NCI-H345 treated with DMSO at 0.1 percent for 48 hours (cell line): ENCODE measurements at regions not wholly inside any gene's neighbourhood (a gene's known extent, or its start where the extent isn't known, plus 50 kb on each side); places are given as distances from the start of the nearest gene placed in this dataset.
"Not testable (repeated sequence)": the region's sequence is repeated elsewhere in the genome, so short reads cannot be mapped to it uniquely, and the experiment has no call there.

Experiments
- DNase-seq: peaks from one replicate; lab custom pipeline; 2025; ENCODE audit not compliant: unreplicated experiment; lab: John Stamatoyannopoulos, UW

DNA sequence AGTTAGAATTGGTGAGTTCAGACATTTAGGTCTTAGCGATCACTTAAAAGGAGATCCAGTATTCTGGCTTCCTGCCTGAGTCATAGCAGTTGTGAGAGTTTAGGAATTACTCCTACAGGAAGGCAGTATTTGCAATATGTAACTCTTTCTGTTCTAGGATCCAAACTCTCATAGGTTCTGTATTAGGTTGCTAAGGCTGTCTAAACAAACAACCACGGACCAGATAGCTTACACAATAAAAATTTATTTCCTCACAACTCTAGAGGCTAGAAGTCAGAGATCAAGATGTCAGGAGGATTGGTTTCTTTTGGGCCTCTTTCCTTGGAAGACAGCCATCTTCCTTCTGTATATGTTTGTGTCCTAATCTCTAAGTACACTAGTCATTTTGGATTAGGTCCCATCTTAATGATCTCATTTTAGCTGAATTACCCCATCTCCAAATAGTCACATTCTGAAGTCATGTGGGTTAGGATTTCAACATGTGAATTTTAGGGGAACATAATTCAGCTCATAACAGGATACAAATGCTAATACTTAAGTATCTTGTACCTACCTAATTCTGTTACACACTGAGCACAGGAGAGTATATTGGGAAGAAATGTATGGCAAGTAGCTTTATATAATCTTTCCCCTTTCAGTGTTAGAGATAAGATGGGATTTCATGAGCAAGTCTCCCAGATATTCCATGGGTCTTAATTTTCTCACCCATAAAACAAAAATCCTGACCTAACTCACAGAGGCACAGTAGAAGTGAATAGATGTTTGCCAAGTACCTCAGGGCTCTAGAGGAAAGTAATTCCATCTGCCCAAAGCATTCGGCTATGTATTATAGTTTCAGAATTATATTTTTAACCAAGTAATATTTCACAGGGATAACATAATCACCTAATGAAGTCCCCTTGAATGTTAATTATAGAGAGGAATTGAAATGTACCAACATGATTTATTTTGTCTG, 144.4 kb downstream of the PTBP2 start:
- no peak for DNase-seq

DNA sequence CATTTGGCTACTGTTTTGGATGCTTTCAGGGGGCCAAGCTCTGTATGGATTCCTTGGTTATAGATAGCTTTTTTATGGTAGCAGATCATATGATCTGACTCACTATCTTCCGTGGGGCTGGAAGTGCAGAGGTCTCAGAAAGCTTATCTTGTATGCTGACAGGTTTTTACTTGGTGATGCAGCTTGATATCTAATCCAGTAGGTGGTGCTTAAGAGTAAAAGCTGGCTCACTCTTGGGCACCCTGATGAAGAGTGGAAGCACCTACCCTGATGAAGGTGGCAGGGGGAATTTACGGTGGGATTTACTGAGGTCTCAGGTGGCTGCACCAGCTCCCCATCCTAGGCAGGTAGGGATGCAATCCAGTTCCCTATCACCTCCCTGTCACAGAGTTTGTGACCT, 151.2 kb downstream of the PTBP2 start:
- DNase-seq, result no peak

DNA sequence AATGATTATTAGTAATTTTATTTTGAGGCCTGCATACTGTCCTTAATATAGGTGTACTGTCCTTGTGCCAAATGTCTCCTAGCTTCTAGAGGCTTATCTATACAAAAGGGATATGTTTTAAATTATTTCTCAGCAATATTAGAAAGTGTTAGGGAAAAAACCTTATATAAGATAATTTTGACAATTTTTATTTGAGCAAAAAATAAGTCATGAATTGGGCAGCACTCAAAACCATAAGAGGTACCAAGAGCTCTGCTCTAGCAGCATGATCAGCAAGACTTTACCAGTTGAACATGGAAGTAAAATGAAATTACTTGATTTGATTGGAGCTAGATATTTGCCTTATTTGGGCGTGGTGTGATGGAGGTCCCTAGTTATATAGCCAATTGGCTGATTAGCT, 157.1 kb downstream of the PTBP2 start:
- DNase-seq, result no peak

DNA sequence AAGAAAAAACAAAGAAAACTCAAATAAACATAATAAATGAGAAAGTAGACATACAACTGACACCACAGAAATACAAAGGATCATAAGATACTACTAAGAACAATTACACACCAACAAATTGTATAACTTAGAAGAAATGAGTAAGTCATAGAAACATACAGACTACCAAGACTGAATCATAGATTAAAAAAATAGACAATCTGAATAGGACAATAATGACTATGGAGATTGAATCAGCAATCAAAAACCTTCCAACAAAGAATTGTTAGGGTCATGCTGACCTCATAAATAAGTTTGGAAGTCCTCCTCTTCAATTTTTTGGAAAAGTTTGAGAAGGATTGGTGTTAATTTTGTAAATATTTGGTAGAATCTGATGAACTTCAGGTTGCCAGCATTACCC, 159.0 kb downstream of the PTBP2 start:
- DNase-seq, result no peak

DNA sequence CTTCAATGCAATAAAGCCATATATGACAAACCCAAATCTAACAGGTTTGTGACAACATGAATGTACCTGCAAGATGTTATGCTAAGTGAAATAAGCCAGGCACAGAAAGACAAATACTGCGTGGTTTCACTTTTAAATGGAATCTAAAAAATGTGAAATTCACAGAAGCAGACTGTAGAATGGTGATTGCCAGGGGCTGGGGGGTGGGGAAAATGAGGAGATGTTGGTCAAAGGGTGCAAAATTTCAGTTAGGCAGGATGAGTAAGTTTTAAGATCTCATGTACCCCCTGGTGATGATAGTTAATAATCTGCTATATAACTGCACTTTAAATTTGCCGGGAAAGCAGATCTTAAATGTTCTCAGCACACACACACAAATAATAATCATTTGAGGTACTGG, 160.5 kb downstream of the PTBP2 start:
- no peak for DNase-seq

DNA sequence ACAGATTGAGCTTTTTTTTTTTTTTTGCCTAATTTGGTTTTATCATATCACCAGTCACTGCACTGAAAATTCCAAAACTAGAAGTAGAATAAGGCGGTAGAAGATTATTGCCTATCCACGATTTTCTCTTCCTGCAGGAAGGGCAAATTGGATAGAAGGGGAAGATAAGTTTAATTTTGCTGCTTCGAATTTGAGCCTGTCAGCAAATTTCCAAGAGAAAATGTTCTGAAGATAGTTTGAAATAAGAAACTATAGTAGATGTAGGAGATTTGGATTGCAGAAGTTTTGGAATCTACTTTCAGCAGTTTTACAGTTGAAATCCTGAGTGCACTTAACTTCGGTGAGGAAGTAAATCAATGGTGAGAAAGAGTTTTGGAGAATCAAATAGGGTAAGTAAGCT, 164.9 kb downstream of the PTBP2 start:
- no peak for DNase-seq

DNA sequence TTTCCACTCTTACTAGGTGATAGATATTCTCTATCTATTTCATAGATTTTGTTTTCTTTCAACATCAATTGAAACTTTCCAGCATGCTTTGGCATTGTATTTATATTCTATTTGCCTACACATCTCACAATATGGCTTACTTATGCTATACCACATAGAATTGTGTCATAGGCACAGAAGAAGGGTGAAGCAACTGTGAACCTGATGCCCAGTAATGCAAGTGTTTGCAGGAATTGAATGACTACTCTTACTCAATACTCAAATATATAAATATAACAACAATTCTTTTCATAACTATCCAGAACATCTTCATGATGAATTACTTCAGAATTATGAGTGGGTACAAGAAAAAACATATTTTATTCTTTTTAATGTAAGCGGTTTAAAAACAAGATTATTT, 165.9 kb downstream of the PTBP2 start:
- DNase-seq, result no peak

DNA sequence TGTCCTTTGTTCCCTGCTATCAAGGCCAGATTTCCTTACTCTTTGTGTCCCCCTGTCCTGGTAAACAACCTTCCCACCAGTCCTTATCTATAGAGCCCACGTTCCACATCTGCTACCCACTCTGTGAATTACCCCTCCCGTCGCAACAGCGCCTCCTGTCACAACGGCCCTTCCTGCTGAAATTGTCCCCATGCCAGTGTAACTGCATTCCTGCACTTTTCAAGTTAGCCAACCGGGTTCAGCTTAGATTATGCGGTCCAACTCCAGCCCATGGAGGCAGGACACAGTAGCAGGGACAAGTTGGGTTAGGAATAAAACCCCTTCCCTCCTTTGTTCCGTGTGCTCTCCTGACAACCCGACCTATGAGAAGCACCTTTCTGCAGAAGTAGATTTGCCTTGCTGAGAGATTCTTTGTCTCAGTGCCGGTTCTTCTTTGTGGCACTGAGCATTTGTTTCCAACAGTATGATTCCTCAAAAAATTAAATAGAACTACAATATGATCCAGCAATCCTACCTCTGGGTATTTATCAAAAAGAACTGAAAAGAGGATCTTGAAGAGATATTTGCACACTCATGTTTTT, 180.3 kb downstream of the PTBP2 start:
- no peak for DNase-seq

DNA sequence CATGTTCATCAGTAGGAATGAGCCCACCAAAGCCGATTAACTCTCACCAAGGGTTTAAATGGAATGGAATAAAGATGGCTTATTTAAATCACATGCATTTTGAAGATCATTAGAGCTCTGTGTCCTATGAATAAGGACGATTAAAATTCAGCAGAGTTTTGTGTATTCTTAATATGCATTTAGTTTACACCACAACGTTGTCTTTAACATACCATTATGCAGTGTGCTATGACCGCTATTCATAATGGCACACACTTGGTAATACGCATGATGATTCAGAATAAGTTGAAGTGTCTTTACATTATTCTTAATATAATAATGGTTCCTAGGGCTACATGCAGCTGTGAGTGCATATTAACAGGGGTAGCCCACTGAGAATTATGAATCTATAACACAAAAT, 190.7 kb downstream of the PTBP2 start:
- DNase-seq, result no peak

DNA sequence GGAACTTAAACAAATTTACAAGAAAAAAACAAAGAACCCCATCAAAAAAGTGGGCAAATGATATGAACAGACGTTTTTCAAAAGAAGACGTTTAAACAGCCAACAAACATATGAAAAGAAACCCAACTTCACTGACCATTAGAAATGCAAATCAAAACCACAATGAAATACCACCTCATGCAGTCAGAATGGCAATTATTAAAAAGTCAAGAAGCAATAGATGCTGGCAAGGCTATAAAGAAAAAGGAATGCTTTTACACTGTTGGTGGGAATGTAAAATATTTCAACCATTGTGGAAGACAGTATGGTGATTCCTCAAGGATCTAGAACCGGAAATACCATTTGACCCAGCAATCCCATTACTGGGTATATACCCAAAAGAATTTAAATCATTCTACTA, 194.1 kb downstream of the PTBP2 start:
- DNase-seq, result not testable (repeated sequence)

DNA sequence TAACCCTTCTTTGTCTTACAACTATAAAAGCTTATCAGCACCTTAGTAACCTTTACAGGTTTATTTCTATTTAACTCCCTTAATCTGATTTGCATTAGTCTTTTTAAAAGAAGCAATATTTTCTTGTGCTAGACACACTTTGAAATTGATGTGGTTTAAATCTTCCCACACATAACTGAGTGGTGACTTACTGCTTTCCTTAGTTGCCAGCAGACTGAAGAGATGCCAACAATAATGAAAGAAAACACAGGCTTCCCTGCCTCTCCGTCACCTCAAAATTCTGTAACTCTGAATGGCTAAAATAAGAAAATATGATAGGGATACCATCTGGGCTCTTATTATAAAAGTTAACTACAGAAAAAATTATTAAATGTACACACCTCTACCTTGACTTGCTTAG, 196.8 kb downstream of the PTBP2 start:
- DNase-seq, result no peak

DNA sequence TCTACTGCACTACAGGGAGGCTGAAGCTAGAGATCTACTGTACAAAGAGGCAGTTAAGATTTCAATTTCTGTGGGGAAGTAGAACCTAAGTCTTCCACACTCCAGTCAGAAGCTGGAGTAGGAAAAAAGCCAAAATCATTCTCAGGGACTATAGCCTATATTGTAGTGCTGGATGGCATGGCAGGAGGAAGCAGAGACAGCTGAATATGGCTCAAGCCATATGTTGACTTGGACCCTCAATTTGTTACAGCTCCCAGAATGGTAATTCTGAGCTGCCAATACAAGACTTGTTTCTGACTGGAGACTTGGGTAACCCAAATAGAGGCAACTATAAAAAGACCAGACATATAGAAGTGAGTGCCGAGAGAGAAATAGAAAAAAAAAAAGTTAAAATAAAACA, 200.6 kb downstream of the PTBP2 start:
- DNase-seq, result no peak

DNA sequence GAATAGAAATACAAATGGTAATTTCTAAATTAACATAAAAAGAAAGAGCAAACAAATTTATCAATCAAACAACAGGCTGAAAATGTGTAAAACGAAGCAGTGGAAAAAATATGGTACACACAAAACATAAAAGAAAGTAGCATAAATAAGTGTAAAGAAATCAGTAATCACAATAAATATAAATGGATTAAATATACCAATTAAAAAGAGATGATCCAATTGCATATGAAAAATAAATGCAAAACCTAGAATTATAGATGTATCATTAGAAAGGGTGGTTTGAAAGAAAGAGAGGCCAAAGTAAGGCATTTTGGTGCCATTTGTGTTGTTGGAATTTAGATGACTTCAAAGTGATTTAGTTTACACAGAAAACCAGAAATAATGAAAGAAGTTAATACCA, 202.2 kb downstream of the PTBP2 start:
- DNase-seq, result no peak

DNA sequence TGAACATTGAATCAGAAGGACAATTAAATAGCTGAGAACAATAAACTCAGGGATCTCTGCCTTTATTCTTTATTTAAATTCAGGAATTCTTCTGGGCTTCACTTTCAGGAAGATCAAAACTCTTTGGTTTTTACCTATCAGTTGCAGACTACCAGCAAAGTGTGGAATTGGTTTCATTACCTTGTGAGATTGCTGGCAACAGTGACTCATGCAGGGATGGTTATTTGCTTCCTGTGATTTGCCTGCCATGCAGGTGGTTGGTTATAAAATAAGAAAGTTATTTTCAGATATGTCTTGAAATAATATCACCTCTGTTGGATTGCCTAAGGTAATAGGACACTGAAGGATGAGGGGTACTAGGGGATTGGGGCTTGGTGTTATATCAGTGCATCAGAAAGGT, 204.6 kb downstream of the PTBP2 start:
- no peak for DNase-seq

DNA sequence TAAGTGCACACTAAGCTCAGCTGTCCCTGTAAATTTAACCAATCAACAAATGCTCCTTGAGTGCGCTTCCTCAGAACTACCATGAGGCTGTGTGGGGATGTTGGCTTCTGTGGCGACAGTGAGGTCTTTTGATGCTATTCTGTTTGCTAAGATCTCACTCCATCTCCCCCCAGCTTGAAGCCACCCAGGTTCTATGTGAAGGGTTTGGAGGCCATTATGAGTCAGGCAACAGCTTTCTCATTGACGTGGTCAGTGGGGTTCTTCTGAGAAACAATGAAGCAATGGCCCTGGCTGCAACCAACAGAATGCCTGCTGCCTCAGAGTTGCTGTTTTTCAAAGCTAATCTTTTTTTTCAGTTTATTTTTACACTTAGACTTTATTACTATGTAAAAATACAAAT, 205.5 kb downstream of the PTBP2 start:
- DNase-seq, result no peak

DNA sequence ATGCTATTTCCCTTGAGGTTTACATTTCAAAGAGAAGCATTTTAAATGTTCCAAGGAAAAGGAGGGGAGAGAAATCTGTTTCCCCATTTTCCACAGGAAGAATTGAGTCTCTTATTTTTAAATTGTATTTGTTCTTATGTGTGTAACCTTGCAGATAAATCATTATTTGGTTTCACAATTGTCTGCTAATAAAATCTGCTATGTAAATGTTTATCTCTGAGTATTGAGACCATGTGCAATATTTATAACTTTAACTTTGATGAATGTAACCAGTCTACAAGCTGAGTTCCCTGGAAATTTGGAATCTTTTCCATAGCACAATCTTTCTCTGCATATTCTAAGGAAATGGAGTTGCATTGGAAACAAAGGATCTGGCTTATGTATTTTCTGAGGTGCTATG, 209.6 kb downstream of the PTBP2 start:
- no peak for DNase-seq

DNA sequence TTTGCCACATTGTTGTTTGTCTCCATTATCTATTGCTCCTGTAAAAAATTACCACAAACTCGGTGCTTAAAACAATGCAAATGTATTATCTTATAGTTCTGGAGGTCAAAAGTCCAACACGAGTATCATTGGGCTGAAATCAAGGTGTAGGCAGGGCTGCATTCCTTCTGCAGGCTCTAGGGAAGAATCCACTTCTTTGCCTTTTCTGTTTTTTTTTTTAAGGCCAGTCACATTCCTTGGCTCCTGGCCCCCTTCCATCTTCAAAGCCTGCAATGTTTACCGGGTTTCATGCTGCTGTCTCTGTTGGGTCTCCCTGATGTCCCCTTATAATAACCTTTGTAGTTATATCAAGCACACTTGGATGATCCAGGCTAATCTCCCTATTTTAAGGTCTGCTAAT, 212.7 kb downstream of the PTBP2 start:
- no peak for DNase-seq

DNA sequence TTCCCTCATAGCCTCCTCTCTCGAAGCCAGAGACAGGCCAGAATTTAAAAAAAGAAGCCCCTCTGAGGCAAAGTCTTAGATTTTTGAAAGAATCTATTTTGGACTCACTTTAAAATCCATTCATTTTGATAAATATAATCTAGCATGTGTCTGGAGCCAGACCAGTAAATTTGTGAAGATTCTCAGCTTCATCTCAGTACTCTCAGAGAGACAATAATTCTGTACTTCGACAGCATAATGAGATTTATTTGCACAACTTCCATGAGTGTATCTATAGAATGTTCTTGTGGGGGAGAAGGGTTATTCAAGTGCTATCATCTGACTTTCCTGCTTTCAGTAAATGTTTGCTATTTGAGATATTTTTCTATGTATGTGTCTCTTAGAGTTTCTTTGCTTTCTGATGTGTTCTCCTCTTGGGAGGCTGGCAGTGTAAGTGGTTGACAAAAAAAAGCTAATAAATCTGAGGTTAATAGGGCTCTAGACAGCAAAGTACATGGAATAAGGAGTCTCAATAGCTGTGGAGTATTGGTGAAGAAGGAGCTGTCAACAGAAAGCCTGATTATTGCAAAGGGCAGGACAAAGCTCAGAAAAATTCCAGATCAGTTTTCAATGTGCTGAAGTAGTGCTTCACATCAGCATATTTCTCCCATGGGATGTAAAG, 223.0 kb downstream of the PTBP2 start:
- no peak for DNase-seq

DNA sequence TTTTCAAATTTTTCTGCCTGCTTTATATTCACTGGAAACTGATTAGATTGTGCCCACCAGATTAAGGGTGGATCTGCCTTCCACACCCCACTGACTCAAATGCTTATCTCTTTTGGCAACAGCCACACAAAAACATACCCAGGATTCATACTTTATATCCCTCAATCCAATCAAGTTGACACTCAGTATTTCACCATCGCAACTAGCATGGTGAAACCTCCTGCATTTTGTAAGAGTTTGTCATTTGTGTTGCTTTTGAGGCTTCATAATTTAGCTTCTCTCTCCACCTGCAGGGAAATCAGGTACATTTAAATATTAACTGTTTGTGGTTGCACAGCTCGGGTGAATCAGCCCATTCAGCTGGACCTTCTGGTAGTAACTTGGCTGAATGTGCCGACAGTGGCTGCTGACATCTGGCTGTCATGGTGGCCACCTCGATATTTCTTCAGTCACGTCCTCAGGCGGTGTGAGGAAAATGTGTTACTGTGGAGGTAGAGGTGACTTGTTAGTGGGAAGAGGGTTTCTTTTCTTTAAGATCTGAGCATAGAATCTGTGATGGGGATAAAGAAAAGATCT, 224.0 kb downstream of the PTBP2 start:
- DNase-seq, result no peak

DNA sequence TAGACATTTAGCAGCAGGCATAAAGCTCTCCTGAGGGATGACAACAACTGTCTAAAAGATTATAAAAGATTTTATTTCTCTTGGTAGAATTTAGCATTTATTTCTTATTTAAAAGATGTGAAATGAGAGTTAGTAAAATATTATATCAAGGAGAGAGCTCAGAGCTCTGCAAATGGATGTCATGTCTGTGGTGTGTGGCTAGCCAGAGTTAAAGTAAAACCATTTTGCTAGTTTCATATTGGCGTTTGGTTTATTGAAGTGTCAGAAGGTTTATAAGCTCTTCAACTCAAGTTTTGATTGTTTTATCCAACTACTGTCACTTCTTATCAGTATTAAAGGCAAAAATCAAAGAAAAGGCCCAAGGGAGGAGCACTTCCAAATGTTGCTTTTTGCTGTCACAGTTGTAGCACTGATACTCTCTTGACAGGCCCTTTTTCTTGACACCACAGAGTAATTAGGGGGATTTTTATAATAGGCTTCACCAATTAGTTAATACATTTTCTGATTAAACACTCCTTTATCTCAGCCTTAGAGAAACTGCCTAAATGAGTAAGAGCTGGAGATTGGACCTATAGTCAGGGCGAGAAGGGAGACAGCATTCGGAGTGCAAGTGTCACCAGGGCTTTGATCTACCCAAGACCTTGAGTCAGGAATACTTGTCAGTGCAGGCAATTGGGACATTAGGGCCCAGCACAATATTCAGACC, 233.9 kb downstream of the PTBP2 start:
- DNase-seq, result no peak

DNA sequence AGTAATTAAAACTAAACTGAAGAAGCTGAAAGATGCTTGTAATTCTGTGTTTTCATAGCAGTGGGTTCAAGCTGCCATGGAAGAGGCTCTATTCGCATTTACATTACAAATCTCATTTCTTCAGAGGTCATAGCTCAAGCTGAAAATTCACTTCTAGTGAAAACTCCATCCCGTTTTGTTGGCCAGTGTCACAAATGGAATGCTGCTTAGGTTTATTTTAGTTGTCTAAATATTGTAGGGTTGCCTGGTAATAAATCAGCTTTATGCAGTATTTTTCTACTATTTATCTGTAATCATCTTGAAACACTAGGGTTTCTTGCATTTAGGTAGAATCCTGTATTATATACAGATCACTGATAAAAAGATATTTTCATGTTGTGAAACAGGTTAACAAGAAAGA, 240.6 kb downstream of the PTBP2 start:
- DNase-seq, result no peak
